Prostate gland (tissue), 2 donors: ENCODE measurements at regions not wholly inside any gene's neighbourhood (a gene's known extent, or its start where the extent isn't known, plus 50 kb on each side); places are given as distances from the start of the nearest gene placed in this dataset.

Source experiments
- DNase-seq: peaks from one replicate; pipeline ENCODE4 v3.0.0-alpha.2; 2019; ENCODE audit warnings: low spot score
- H3K27ac ChIP-seq, 2 donors: fragments of 200-600 bp; sonication (generic); 2 replicates each; pipeline ENCODE4 v1.5.1; 2017 to 2019
- H3K27me3 ChIP-seq: fragments of 200-600 bp; sonication (generic); replicated peaks from 2 replicates; pipeline ENCODE4 v1.5.1; 2019; ENCODE audit not compliant: insufficient read depth
- H3K36me3 ChIP-seq, 2 donors: fragments of 200-600 bp; sonication (generic); 1 replicate in 1 of 2; 2 replicates in 1 of 2; pipeline versions ENCODE4 v1.5.1 to v1.8.1; 2017 to 2019
- H3K4me1 ChIP-seq: fragments of 200-600 bp; sonication (generic); replicated peaks from 2 replicates; pipeline ENCODE4 v1.5.1; 2019
- H3K4me3 ChIP-seq, 2 donors: fragments of 200-600 bp; sonication (generic); 2 replicates each; pipeline ENCODE4 v1.5.1; 2017 to 2019
- H3K9me3 ChIP-seq: fragments of 200-600 bp; sonication (generic); 2 replicates; pipeline ENCODE4 v1.5.1; 2017
- CTCF ChIP-seq, 4 experiments: fragments of 200-600 bp in 2 of 4; fragments of 450-650 bp in 2 of 4; sonication (generic) in 2 of 4; IDR thresholded peaks; 1 replicate in 3 of 4; 2 replicates in 1 of 4; pipeline ENCODE4 v1.5.1; 2016 to 2019; ENCODE audit warnings: antibody characterized with exemption in 4 of 4, mild to moderate bottlenecking in 2 of 4, moderate library complexity in 2 of 4
- POLR2A ChIP-seq: fragments of 450-650 bp; IDR thresholded peaks from one replicate; pipeline ENCODE4 v1.6.1; 2016; ENCODE audit warnings: antibody characterized with exemption, mild to moderate bottlenecking
- POLR2AphosphoS5 ChIP-seq: sonication (generic); formaldehyde crosslinking; IDR thresholded peaks from one replicate; pipeline ENCODE4 v1.6.1; 2017; ENCODE audit warnings: antibody characterized with exemption
- WGBS: methylation state at CpG from one replicate; pipeline ENCODE4 v1.1.5; 2018; 5-methylcytosine and 5-hydroxymethylcytosine counted together
- intact Hi-C: fragments of 100-400 bp; cut with DNase I; formaldehyde crosslinking; loops from one replicate; pipeline ENCODE4 v1.14.2; 2022

DNA sequence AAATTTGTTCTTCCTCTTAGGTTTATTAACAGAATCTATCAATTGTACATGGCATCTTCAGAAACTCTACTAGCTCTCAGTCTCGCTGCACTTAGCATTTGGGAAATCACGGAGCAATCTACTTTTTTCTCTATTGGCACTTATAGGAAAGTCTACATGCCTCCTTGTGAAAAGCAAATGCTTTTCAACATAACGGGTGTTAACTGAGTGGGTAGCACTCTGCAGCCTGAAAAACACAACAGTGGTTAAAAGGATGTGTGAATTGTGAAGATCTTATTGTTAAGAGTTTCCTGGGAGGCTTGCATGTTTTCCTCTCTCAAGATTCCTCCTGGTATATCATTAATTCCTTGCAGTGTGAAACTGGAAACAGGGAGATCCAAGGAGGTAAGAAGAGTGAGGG is 204.2 kb upstream of the SESN3 start:
- H3K9me3 ChIP-seq = no peaks in the 10 kb centered on the region
- H3K27me3 ChIP-seq = no peaks in the 10 kb centered on the region
- no peak overlapping the region for H3K4me3 ChIP-seq
- 80% methylated on average over 3 of the region's 3 CpGs for WGBS
- DNase-seq = no peak
- TF ChIP-seq CTCF (IDR thresholded peaks at IDR 0.05) (no peak), POLR2A (no peak), POLR2AphosphoS5 (no peak)
- H3K36me3 ChIP-seq = no peaks in the 10 kb centered on the region
- intact Hi-C loops = no loop called here
- no peaks in the 10 kb centered on the region for H3K4me1 ChIP-seq
- H3K27ac ChIP-seq = no peak overlapping the region

DNA sequence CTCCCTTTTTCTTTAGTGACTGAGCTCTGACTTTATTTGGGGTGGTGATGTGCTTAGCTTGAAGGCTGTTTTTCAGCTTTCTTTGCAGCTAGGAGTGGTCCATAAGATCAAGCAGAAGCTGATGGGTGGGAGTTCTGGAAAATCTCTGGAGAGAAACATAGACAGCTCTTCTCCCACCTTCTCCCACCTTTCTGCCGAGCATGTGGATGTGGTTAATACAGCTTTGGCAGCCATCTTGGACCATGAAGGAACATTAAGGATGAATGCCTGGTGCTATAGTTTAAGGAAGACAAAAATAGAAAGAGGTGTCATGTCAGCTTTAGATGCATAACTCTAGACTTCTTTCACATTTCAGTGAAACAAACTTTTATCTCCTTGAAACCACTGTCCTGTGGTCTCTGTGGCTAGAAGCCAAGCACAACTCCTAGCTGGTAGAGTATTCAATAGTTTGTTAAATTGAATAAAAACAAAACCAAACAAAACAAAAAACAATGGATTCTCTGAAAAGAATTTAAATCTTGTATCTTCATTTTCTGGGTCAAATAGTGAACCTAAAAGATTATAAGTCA is 203.6 kb upstream of the SESN3 start:
- no peak for TF ChIP-seq POLR2AphosphoS5
- TF ChIP-seq POLR2A = no peak
- no peak for TF ChIP-seq CTCF (IDR thresholded peaks at IDR 0.05)
- 95% methylated on average over 1 of the region's 1 CpG for WGBS
- no peak for DNase-seq

DNA sequence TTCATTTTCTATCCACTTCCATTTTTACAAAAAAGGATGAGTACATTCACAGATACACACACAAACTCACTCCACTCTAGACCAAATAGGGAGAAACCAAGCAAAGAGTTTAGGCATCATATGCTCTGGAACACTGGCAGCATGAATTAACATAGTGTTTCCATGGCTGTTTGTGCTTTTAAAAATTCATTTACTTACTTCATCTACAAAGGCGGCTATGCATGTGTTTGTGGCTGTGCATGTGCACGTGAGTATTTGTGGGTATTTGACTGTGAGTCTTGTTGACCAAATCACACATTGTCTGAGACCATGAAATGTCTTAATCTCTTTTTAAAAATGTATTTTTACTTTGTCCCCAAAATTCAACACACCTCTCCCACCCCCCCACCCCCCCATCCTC is 203.0 kb upstream of the SESN3 start:
- no peak for DNase-seq
- intact Hi-C loops = no loop called here
- Histone ChIP-seq H3K9me3 (no peaks in the 10 kb centered on the region), H3K27me3 (no peaks in the 10 kb centered on the region), H3K4me1 (no peaks in the 10 kb centered on the region), H3K36me3 (no peaks in the 10 kb centered on the region), H3K27ac (no peak overlapping the region), H3K4me3 (no peak overlapping the region)
- WGBS = 99% methylated on average over 2 of the region's 2 CpGs
- no peak for TF ChIP-seq POLR2AphosphoS5
- TF ChIP-seq POLR2A = no peak
- TF ChIP-seq CTCF (IDR thresholded peaks at IDR 0.05) = no peak

More for the DNA sequence above, 203.6 kb upstream of the SESN3 start:
- Histone ChIP-seq H3K4me1 (no peaks in the 10 kb centered on the region), H3K9me3 (no peaks in the 10 kb centered on the region), H3K27ac (no peak overlapping the region), H3K36me3 (no peaks in the 10 kb centered on the region), H3K4me3 (no peak overlapping the region), H3K27me3 (no peaks in the 10 kb centered on the region)
- intact Hi-C loops = no loop called here

DNA sequence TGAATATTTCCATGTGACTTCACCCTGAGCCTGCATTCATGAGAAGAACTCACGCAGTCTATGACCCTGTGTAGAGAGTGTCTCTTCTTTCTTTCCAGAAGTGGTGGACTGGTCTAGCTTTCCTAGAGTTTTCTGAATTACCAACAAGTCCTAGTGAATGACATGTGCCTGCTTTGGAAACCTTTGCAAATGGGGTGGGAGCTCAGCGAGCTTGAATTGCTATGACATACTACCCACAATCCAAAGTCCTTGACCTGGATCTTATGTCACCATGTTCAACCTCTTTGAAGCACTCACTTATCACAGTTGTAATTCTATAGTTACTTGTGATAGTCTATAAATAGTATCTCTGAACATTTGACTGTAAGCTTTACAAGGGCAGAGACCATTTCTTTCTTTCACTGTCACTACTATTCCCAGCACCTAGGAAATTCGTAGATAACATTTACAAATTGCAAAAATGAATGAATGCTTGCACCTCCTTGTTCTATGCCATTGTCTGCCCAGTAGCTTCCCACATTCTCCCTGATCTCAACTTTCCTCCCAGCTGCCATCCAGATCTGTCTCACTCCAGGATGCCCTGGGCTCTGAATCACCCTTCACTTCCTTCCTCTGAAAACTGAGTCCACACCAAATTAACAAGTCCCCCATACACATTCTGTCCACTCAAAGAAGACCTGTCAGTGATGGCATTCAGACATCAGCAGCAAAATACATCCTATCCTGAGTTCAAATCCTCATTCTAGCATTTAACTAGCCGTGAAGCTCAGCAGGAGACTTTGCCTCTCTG is 201.9 kb upstream of the SESN3 start:
- no peak for TF ChIP-seq CTCF (IDR thresholded peaks at IDR 0.05)
- TF ChIP-seq POLR2A = no peak
- TF ChIP-seq POLR2AphosphoS5 = no peak
- Histone ChIP-seq H3K36me3 (no peaks in the 10 kb centered on the region), H3K4me1 (no peaks in the 10 kb centered on the region), H3K9me3 (no peaks in the 10 kb centered on the region), H3K27me3 (no peaks in the 10 kb centered on the region), H3K4me3 (no peak overlapping the region), H3K27ac (no peak overlapping the region)
- WGBS = 93% methylated on average over 4 of the region's 4 CpGs
- intact Hi-C loops = no loop called here
- no peak for DNase-seq
